ENCODE measurements at regions not wholly inside any gene's neighbourhood (a gene's known extent, or its start where the extent isn't known, plus 50 kb on each side); places are given as distances from the start of the nearest gene placed in this dataset.

DNA sequence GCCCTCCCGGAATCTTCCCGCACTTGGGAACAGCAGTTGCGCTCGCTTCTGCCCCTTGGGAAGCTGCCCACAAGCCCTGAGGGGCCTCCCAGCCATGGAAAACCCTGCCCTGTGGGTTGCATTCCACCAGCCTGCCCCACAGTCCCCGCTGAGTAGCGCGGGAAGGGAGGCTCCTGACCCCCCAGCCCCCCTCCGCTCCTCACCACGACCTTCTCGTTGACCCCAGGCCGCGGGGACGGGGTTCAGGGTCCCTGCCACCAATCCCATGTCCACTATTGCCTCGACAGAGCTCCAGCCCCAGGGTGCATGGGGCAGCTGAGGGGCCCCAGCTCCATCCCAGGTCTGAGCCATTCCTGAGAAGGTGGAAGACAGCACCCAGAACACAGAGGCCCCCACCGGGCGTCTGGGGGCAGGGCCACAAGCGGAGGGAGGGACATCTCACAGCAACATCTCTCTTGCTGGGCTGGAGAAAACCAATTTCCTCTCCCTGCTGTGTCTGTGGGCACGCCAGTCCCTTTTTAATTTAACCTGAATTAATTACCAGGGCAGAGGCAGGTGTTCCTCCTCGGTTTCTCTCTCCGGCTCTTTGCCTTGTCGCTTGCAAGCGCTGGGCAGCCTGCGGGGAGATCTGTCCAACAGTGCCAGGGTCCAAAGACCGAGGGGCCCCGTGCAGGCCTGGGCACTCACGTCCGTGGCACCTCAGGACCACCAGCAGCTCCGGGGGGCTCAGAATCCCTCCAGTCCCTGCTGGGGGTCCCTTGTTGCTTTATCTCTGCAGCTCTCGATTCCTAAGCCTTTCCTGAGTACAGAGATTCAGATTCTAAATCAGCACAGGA, 57.9 kb downstream of the FOXL3 start:
- Histone ChIP-seq H3K9me3 (no peaks in the 10 kb centered on the region), H3K27ac (no peak overlapping the region), H3K4me3 (no peak overlapping the region), H3K27me3 (no peaks in the 10 kb centered on the region), H3K36me3 (no peaks in the 10 kb centered on the region), H3K4me1 (no peaks in the 10 kb centered on the region)
- intact Hi-C loops (cut with DNase I; ENCODE audit: low total_unique reads), result no loop called here
- DNase-seq (ENCODE audit: low spot score in 2 of 2), result no peak
- TF ChIP-seq POLR2A (IDR thresholded peaks at IDR 0.05), result no peak
- TF ChIP-seq POLR2AphosphoS5 (IDR thresholded peaks at IDR 0.05), result no peak
- TF ChIP-seq, protein P1, sequence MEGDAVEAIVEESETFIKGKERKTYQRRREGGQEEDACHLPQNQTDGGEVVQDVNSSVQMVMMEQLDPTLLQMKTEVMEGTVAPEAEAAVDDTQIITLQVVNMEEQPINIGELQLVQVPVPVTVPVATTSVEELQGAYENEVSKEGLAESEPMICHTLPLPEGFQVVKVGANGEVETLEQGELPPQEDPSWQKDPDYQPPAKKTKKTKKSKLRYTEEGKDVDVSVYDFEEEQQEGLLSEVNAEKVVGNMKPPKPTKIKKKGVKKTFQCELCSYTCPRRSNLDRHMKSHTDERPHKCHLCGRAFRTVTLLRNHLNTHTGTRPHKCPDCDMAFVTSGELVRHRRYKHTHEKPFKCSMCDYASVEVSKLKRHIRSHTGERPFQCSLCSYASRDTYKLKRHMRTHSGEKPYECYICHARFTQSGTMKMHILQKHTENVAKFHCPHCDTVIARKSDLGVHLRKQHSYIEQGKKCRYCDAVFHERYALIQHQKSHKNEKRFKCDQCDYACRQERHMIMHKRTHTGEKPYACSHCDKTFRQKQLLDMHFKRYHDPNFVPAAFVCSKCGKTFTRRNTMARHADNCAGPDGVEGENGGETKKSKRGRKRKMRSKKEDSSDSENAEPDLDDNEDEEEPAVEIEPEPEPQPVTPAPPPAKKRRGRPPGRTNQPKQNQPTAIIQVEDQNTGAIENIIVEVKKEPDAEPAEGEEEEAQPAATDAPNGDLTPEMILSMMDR (IDR thresholded peaks at IDR 0.05), result no peak

DNA sequence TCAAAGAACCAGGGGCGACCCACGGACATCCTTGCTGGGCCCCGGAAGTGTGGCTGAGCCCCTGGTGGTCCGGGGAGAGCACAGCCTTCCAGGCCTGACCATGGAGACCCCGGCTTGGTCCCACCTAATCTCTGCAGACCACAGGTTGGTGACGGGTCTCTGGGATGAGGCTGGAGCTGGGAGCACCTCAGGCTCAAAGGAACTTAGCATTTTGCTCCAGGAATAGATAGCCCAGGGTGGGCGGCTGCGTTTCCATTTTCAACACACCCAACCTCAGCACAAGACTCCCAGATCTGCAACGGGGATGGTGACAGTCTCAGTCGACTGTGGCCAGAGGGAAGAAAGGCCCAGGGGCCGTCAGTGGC, 58.5 kb downstream of the FOXL3 start:
- Histone ChIP-seq H3K27me3 (no peaks in the 10 kb centered on the region), H3K4me1 (no peaks in the 10 kb centered on the region), H3K27ac (no peak overlapping the region), H3K9me3 (no peaks in the 10 kb centered on the region), H3K4me3 (no peak overlapping the region), H3K36me3 (no peaks in the 10 kb centered on the region)
- intact Hi-C loops (cut with DNase I; ENCODE audit: low total_unique reads), result no loop called here
- TF ChIP-seq POLR2AphosphoS5 (IDR thresholded peaks at IDR 0.05) (no peak), POLR2A (IDR thresholded peaks at IDR 0.05) (no peak)
- TF ChIP-seq, protein P1 (IDR thresholded peaks at IDR 0.05), result no peak
- no peak for DNase-seq (ENCODE audit: low spot score in 2 of 2)

DNA sequence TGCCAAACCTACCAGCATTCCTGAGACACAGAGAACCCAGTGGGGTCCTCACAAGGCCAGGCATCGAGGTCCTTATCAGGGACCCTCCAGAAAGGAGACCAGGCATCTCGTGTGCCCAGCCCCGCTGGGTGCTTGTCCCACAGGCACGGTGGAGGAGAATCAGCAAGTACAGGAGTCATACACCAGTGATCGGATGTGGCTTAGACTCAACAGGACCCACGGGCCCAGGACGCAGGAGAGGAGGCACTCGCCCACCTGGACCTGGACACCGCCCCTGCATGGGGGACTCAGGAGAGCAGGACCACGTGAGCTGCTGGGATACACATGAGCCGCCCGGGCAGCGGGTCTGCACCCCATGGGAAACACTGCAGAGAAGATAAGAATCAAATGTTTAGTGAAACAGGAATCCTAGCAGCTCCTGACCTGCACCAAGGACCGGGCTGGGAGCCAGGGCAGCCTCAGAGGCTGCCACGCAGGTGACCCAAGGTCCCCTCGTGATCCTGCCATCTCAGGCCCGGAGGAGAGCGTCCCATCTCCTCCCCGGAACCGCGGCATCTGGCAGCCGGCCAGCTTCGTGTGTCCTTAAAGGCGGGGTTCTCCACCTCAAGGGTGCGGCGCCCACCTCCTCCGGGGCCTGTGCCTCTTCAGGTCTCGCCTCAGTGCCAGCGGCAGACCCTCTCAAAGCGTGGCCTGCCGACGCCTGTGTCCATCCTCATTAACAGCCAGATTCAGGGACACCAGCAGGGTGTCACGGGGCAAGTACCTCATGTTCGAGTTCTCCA, 59.2 kb downstream of the FOXL3 start:
- Histone ChIP-seq H3K27me3 (no peaks in the 10 kb centered on the region), H3K9me3 (no peaks in the 10 kb centered on the region), H3K4me1 (no peaks in the 10 kb centered on the region), H3K27ac (no peak overlapping the region), H3K36me3 (no peaks in the 10 kb centered on the region), H3K4me3 (no peak overlapping the region)
- DNase-seq (ENCODE audit: low spot score in 2 of 2), result no peak
- TF ChIP-seq POLR2A (IDR thresholded peaks at IDR 0.05) (no peak), POLR2AphosphoS5 (IDR thresholded peaks at IDR 0.05) (no peak)
- TF ChIP-seq, protein P1 (IDR thresholded peaks at IDR 0.05), result no peak
- intact Hi-C loops (cut with DNase I; ENCODE audit: low total_unique reads), result no loop called here

DNA sequence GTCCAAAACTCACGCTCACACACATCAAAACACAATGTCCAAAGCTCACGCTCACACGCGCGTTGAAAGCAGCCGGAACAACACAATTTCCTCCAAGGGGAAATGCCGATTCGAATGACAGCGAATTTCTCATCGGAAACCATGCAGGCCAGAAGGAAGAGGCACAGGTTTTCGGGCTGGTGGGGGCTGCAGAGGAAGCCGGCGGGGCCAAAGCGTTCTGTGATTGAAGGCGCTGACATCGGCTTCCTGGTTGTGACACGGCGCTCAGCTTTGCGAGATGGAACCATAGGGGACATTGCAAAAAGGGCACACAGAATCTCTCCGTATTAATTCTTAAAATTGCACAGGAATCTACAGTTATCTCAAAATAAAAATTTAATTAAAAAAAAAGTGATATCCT, 61.3 kb downstream of the FOXL3 start:
- DNase-seq (ENCODE audit: low spot score in 2 of 2), result no peak
- TF ChIP-seq POLR2A (IDR thresholded peaks at IDR 0.05) (no peak), POLR2AphosphoS5 (IDR thresholded peaks at IDR 0.05) (no peak)
- TF ChIP-seq, protein P1 (IDR thresholded peaks at IDR 0.05), result no peak
- H3K27ac ChIP-seq, result no peak overlapping the region
- intact Hi-C loops (cut with DNase I; ENCODE audit: low total_unique reads), result no loop called here
- no peaks in the 10 kb centered on the region for H3K36me3 ChIP-seq
- H3K9me3 ChIP-seq, result no peaks in the 10 kb centered on the region
- H3K4me3 ChIP-seq, result no peak overlapping the region
- no peaks in the 10 kb centered on the region for H3K27me3 ChIP-seq
- no peaks in the 10 kb centered on the region for H3K4me1 ChIP-seq

Data from breast epithelium (tissue), 4 donors.